ENCODE measurements at regions not wholly inside any gene's neighbourhood (a gene's known extent, or its start where the extent isn't known, plus 50 kb on each side); places are given as distances from the start of the nearest gene placed in this dataset.

DNA sequence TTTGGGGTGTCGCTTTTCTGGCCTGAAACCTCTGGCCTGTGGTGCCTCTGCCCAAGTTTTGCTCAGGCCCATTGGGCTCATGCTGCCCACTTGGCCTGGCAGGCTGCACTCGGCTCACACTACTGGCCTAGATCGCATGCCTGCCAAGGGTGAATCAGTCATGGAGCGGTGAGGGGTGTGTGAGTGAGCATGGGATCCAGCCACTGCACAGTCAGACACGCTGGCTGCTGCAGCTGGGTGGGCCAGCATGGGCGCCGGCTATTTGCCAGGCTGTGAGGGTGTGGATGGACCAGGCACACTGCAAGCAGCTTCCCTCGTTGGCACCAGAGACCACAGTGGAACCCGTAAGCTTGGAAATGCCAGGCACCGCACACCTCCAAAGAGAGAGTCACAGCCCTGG is 145.4 kb upstream of the CNR1 start:
- no peak for DNase-seq

DNA sequence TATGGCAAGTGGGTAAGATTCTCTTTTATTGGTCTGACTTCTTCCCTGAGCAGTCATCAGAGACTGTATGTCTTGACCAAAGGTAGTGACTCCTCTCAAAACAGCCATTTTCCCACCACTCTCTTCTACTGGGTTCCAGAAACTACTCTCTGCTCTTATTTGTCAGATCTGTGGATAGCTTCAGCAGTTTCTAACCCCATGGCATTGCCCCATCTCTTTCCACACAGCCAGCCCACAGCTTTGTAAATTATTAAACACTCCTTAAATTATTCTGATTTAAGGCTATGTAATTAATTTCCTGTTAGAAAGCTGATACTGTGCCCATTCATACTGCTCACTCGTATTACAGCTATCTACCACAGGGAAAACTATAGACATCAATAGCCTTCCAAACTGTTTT is 138.4 kb upstream of the CNR1 start:
- DNase-seq: no peak

DNA sequence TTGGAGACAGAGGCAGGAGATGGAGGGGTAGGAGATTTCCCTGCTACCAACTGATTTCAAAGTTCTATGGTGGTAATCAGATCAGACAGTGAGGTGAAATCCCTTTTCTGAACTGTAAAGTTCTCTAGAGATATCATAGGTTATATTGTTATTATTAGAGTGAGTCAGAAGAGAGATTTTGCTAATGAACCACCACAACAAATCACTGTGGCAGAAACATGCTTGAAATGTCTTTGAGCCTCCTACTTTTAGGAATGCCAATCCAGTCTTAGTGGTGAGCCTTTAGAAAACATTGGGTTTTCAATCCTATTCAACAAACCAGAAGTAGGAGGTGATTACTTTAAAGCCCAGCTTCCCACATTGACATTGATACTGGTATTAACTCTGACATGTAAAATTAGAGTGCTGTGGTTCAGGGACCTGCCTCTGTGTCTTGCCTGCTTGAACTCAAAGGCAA is 136.7 kb upstream of the CNR1 start:
- no peak for DNase-seq

DNA sequence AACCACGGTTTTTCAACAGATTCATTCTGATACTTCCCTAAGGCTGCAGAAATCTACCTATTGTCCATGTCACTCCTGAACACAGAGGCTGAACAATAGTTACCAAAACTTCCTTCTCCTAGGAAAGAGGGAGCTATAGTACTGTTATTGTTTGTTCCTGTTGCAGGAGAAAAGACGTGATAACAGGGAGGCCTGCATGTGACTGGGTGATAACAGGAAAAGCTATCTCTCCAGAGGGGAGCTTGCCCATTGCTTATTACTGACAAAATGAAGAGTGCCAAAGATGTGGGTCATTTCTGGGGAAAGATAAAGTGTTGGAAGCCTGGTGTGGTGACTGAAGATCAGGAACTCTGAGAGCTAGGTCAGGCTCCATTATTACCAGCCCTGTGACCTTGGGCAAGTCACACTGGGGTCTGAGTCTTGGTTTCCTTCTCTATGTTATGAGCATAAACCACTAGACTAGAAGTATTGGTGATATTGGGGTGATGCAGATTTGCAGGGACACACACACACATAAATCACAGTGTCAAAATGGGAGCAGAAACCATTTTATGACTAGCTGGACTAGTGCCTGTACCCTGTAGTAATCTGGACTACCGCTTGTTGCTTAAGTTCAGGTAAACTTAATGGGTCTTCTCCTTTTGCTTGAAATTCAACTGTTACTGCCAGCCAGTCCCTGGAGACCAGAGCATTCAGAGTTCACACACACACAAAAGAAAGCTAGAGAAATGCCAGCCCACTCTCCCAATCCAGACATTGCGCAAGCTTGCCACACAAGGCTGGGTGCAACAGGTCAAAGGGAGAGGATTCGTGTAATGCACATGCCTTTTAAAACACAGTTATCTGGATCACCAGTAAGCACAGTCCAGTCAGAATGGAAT is 136.0 kb upstream of the CNR1 start:
- no peak for DNase-seq

DNA sequence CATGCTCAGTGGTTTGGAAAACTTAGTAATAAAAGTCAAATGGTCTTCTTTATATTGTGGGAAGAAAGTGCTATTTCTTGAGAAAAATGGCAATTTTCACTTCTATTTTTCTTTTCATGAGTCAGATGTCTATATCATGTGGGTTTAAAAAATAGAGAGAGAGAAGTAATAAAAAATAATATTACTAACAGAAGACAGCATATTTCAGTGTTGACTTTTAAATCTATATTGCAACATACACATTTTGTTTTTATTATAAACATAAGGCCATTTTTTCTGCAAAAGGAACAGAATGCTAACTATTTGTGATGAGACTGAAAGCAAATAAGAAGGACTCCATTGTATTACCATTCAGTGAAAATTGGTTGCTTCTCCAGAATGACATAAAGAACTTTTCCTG is 135.1 kb upstream of the CNR1 start:
- DNase-seq: no peak

DNA sequence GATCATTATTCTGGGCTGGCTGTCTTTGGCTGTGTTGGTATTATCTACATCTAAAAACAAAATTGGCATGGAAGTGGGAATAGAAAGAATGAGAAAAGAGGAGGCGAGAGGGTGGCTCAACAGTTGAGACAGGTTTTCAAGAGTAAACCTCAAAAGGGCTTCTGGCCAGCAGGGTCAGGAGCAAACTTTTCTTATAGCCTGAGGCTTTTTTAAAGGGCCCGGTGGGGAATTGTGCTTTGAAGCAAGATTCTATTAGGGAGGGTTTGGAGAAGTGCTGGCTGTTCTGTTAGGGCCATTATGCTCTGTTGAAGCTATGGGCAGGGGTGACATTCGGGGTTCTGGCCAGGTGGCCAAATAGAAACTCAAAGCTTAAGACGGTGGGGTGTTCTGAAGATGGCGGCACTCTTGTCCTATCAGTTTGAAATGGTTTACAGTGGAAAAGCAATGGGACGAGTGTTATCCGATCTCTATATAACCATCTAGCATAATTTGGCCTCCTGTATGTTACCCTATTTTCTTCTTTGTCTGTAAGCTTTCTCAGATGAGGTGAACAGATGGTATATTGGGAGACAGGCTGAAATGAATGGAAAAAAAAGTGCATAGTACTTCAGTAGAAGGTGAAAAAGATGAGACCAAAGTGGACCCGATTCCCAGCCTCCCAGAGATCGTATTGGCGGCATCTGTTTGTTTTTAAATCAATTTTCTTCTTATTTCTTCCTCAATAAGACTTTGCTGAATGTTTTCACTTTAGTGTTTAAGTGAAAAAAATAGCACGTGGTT is 132.1 kb upstream of the CNR1 start:
- no peak for DNase-seq

DNA sequence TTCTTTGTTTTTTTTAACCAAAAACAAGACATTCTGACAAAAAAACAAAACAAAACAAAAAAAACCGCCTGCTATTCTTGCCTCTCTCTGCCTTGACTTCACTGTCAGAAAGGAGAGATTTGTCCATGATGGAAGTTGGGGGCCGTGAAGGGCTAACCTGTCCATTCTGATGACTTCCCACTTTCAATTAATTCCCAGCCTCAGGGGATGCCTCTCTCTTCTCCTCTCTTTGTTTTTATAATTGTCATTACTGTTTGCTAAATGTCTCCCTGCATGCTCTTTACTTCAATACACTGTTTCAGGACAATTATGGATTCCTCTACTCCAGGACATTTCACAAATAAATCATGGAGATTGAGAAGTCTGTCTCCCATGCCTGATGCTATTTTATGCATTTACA is 130.5 kb upstream of the CNR1 start:
- no peak for DNase-seq

DNA sequence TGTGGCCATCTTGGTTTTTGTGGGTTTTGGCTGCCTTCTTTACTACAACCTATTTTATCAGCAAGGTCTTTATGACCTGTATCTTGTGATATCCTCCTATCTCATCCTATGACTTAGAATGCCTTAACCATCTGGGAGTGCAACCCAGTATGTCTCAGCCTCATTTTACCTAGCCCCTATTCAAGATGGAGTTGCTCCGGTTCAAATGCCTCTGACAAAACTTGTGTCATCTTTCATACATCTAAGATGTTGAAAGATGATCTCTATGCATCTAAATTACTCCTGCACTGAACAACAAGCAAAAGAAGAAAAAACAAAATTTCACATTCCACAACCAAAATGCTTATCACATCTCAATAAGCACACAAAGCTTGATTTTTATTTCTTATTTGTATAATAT is 129.5 kb upstream of the CNR1 start:
- DNase-seq: no peak

DNA sequence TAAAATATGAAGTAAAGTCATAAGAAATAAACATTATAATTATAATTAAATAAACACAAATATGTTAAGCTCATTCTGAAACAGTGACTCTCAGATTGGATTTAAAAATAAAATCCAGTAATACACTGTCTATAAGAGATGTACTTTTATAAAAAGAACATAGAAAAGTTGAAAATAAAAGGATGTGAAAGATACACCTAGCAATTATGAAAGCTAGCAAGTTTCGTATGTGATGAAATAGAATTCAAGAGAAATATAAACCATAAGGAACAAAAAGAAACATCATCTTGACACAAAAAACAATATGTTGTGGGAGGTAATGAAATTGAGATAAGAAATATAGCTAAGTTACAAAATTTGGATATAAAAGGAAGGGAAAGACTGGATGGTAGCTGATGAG is 128.6 kb upstream of the CNR1 start:
- DNase-seq: no peak

DNA sequence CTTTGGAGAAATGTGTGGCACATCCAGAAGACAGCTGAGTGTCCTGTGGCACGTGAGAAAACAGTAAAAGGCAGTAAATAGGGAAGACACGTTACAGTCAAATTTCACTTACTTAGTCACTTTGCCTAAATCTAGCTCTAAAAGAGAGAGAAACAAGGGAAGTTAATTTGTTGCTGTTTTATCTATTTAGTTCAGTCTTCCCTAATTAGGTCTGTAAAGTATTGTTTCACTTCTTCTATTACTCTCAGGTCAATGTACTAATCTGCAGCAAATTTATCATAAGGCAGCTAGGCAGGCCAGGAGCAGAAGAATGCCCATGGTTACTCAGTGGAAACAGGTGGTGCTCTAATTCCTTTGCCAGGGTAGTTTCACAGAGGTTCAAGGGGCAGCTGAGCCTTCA is 124.3 kb upstream of the CNR1 start:
- DNase-seq: no peak

DNA sequence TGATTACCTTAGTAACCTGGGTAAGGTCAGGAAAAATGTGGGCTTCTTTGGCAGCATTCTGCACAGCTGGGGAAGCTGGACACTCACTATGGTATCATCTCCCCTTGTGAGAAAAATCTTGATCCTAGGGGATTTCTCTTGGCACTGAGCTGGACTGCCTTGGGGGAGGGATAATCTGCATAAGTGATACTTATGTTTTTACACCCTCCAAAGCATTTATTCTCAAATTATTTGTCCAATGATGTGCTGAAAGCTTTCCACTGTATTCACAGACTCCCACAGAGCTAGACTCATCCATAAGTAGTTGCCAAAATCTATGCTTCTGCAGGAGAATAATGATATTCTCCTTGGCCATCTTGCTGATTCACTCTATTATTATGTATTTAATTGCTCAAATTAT is 121.5 kb upstream of the CNR1 start:
- DNase-seq: no peak

DNA sequence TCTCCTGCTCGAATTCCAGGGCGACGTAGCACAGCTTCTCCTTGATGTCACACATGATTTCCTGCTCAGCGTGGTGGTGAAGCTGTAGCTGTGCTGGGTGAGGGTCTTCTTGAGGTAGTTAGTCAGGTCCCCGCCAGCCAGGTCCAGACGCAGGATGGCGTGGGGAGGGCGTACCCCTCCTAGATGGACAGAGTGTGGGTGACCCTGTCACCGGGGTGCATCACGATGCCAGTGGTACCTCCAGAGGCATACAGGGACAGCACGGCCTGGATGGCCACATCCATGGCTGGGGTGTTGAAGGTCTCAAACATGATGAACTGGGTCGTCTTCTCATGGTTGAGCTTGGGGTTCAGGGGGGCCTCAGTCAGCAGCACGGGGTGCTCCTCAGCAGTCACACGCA is 110.2 kb upstream of the CNR1 start:
- no peak for DNase-seq

DNA sequence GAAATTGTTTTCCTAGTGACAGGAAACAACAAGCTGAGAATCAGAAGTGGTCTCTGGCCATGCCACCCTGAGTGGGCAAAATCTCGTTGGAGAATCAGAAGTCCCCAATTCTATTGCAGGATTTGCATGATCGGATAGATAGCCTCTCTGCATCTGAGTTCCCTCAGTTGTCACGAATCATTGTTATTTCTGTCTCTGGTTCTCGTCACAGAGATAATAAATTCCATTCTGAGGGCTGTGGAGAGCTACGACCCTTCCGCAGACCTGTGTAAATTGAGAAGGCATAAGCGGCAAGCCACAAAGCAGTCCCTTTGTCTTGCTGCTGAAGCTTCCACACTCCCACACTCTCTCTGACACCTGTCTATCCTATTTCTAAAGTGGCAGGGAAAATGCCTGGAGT is 102.4 kb upstream of the CNR1 start:
- no peak for DNase-seq

DNA sequence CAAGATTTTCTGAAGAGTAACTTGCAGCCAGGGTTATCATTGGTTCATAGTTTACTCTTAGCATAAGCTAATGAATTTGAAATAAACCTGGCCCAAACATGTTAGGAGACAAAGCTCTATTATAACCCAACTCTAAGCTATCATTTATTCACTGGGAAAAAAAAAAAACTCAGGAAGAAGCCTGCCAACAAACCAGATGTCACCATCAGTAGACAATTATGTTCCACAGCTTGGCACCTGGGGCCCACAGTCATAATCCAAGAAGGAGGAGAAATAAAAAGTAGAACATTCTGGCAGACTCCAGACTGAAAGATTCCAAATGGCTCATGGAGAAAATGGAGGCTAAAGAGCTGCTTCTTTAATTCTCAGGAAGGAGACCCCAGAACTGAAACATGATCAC is 100.0 kb upstream of the CNR1 start:
- no peak for DNase-seq

DNA sequence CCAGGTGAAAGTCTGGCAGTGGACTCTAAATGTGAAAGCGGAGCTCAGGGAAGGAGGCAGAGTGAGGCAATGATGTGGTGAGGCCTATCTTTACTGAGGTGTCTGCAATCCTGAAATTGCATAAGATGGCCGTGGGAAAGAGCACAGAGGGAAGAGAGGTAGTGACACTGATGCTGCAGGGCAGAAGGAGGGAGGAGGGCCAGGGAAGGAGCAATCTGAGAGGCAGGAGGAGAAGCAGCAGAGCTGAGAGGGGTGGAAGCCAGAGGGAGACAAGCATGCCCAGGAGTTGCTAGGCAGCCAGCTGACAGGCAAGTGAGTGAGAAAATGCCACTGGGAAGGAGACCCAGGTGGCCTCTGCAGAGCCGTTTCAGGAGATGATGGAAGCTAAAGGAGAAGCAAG is 97.4 kb upstream of the CNR1 start:
- DNase-seq: no peak

DNA sequence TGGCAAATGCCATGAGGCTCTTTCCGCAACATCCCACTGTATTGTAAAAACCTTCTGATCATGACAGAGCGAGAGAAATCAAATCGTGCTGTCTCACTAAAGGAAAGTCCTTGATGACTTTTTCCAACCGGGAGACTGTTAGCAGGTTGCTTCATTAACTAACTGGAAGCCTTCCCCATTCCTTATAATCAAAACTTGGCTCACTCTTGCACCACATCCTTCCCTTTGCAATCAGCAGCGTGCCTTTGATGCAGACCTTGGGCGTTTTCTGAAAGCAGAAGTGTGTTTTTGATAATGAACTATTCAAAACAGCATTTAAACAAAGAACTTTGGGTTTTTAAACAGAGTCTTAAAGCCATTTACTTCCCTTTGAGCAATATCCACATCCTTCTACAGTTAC is 96.2 kb upstream of the CNR1 start:
- DNase-seq: no peak

DNA sequence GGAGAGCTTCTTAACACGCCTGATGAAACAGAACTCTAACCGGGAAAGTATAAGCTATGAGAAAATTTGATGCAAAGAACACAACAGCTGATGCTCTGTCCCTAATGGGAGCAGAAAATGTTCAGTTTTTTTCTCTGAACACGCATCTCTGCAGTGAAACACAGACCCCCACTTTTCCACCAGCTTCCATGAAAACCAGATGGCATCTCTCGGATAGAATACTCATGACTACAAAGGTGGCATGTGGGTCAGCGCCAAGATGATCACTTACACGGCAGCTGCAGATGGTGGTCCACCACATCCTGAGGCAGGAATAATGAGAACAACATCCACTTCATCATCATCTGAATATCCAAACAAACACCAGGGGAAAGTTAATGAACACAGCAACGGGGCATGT is 85.2 kb upstream of the CNR1 start:
- DNase-seq: no peak

DNA sequence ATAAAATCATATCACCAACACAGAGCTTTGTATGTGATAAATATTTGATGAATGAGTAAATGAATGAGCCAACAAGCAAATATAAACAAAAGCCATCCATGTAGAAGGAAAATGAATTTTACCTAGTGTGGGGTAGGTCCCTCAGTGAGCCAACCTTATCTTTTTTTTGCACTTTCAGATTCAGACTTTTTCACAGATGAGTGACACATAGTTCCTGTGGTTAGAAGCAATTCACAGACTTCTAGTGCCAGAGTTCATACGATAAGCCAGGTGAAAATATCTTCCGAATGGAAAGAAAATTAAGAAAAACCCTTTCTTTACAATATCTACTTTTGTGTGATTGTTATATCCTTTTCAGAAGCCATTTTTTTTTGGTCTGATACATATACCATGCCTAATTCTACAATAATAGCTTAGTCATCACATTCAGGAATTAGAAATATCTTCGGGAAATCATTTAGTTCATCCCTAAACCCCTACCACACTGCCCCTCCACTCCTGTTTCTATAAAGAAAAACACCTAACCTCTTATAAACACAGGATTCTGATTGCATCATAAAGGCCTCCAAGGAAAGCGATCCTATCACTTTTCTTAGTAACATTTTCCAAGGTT is 82.7 kb upstream of the CNR1 start:
- DNase-seq: no peak

DNA sequence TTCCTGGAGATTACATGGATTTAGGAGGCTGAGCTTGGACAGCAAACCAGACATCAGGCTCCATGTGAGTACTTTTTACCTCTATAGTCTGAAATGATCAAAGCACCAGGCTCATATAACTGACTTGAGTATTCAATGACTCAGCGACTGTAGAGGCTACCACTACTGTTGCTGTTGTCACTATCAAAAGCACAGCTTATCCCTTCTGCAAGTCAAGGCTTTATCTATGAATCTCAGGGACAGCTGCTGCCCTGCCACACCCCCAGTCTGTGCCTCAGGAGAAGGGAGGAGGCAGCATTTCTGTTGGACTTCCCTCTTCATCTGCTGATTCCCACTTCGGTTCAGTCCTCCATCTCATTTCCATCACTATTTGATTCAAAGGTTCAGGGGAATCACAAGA is 80.5 kb upstream of the CNR1 start:
- no peak for DNase-seq

DNA sequence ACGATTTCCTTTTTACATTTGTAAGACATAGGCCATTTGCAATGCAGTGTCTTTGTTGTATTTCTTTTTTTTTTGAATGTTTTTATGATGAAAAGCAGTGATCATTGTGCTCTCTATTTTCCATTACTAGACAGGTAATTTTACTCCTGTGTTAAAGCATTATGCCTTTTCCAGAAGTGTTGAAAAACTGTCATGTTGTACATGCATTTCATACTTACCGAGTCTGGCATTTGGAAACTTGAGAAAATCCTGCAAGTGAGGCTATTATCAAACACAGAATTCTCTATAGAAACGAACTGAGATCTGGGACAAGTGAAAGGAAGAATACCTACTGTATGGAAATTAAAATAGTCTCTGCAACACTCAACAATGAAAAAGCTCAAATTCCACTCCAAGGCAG is 78.6 kb upstream of the CNR1 start:
- no peak for DNase-seq

DNA sequence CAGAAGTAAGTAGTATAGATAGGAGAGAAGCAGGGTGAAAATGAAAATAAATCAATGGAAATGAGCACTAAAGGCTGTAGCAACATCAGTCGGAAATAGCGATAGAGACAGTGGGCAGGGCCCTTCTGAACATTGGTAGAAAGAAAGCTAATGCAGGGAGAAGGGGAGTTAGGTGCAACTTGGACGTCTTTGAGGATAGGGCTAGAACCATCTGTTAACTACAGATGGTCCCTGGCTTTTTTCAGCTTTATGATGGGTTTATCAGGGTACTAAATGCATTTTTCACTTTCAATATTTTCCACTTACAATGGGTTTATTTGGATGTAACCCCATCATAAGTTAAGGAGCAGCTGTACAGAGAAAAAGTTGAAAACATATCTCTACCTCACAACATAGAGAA is 72.8 kb upstream of the CNR1 start:
- DNase-seq: no peak

DNA sequence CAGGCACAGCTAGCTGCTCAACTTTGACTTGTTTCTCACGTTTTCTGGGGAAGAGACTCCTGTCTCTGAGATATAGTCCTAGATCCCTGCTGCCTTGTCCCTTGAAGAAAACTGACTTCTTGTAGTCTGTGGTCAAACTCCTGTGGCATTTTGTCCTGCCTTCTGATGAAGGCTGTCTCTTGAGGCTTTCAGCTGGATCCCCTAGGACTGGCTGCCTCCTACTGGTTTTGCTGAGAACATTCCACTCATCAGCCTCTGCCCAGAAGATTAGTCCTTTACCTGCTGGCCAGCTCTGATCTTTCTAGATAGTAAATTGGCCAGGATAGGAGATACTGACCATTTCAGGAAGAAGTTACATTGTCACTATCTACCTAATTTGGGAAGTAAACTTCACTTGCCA is 71.9 kb upstream of the CNR1 start:
- DNase-seq: peak; percentile 39 to 71

DNA sequence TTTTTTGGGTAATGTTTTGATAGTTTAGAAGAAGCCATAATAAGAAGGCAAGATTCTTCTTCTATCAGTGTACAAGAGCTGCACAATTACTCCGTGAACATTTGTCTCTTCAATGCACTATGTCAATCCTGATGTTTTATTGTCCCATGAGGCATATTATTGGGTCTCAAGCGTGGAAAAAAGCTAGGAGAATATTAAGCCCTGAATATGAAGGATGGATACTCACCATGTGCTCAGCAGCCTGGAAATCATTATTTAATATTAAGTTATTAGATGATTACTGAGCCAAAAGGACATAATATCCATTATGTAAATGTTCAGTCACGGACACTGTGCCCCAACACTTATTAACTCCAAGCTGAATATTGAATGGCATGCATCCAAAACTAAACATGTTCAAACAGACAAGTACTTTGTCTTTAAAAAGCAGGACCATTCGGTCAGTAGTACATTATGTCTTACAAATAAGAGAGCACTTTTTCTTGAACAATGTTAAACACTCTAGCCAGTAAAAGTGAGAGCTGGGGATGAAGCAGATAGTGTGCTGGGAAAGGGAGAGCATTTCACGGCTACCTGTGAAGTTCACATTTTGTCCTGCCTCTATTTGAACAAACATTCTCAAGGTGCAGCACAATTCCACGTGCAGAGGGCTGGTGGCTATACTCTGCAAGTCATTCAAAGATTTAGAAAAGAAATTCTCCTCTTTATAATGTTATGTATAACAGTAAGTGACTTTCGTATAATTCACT is 70.6 kb upstream of the CNR1 start:
- no peak for DNase-seq
